ENCODE measurements at regions not wholly inside any gene's neighbourhood (a gene's known extent, or its start where the extent isn't known, plus 50 kb on each side); places are given as distances from the start of the nearest gene placed in this dataset.

DNA sequence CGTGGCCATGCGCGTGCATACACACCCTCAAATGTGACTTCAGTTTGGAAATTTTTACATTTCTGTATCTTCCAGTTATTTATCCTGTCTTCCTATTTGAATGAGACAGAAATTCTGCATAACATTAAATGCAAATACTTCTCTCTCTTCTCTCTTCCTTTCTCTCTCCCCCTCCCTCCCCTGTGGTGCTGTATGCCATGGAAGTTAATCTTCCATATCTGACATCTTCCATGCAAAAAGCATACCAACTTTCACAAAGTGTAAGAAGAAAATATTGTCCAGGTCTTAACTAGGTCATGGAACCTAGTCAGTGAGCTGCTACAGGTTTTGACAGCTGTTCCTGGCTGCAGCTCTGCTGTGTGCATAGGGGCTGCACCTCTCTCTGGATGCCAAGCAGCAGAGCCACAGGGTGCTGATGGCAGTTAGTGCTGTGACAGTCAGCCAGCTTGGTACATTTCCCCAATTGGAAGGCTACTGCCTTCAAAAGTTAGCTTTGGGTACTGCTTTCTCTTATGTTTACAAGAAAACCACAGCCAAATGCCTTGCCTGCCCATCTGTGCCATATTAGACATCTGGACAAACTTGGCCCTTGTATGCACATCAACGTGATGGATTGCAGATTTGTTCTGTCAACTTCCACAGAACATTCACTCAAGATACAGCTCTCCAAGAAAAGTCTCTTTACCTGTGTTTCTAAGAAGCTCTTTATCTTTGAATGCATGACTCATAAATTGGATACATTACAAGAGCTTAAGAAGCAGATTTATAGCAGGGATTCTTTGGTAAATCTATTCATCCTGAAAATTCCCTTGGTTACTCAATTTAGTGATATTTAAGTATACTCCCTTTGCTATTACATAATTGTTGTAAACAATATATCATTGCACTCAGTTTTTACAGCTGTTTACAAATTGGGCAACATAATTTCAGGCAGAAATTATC is 623.8 kb downstream of the EPHA5 start:
- H3K9ac ChIP-seq (ENCODE audit: low read length) = no peak overlapping the region
- H3K9me3 ChIP-seq (ENCODE audit: control insufficient read depth, insufficient read depth, low read depth, low read length) = no peaks in the 10 kb centered on the region
- no peak overlapping the region for H3K27ac ChIP-seq (ENCODE audit: low read depth, low read length)
- H3K4me1 ChIP-seq (ENCODE audit: control insufficient read depth, insufficient read depth, low read length) = no peaks in the 10 kb centered on the region
- no peaks in the 10 kb centered on the region for H3K36me3 ChIP-seq (ENCODE audit: control insufficient read depth, insufficient read depth, low read length)
- no peaks in the 10 kb centered on the region for H3K27me3 ChIP-seq (ENCODE audit: control insufficient read depth, insufficient read depth, low read length)
- H3K4me3 ChIP-seq (ENCODE audit: low read depth, low read length) = no peak overlapping the region

DNA sequence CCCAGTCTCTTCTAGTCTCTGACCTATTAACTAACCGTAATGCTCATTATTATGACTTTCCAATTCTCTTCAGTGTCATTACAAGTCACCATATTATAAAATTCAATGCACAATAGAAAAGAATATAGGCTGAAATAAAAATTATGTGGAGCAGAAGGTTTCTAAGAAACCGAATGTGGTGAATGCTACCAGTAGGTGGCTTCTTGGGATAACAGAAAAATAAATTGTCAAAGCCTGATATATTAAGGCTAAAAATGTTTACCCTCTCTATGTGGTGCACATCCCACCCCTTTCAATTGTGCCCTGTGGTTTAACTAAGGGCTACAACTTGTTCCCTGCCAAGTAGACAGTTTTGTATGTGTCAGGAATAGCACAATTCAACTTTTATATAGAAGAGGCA is 624.6 kb upstream of the TECRL start:
- H3K9me3 ChIP-seq (ENCODE audit: control insufficient read depth, insufficient read depth, low read depth, low read length) = peaks cover 2% of the 10 kb centered on the region; the same call in 1 of the 2 replicates
- H3K4me3 ChIP-seq (ENCODE audit: low read depth, low read length) = no peak overlapping the region
- H3K27ac ChIP-seq (ENCODE audit: low read depth, low read length) = no peak overlapping the region
- H3K9ac ChIP-seq (ENCODE audit: low read length) = no peak overlapping the region
- no peaks in the 10 kb centered on the region for H3K4me1 ChIP-seq (ENCODE audit: control insufficient read depth, insufficient read depth, low read length)
- H3K36me3 ChIP-seq (ENCODE audit: control insufficient read depth, insufficient read depth, low read length) = no peaks in the 10 kb centered on the region
- H3K27me3 ChIP-seq (ENCODE audit: control insufficient read depth, insufficient read depth, low read length) = no peaks in the 10 kb centered on the region

DNA sequence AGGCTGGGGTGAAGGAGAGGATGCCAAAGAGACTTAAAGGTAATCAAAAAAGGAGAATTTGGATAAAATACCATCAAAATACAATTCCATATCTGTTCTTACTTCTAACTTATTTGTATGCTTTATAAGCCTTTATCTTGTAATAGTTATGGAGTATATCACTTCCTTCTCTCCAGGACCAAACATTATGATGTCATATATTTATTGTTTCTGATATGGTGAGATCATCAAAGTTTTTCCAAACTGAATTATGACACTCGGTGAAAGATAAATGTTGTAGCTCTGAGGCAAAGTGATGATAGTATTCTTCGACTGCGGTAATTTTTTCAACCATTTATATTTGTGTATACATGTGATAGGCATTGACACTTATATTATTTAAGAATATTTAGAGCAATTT is 619.3 kb upstream of the TECRL start:
- no peak overlapping the region for H3K4me3 ChIP-seq (ENCODE audit: low read depth, low read length)
- H3K9ac ChIP-seq (ENCODE audit: low read length) = no peak overlapping the region
- H3K4me1 ChIP-seq (ENCODE audit: control insufficient read depth, insufficient read depth, low read length) = no peaks in the 10 kb centered on the region; the same call in 1 of the 2 replicates
- H3K36me3 ChIP-seq (ENCODE audit: control insufficient read depth, insufficient read depth, low read length) = no peaks in the 10 kb centered on the region
- H3K27ac ChIP-seq (ENCODE audit: low read depth, low read length) = no peak overlapping the region
- peaks cover 5% of the 10 kb centered on the region; the same call in 1 of the 2 replicates for H3K9me3 ChIP-seq (ENCODE audit: control insufficient read depth, insufficient read depth, low read depth, low read length)
- H3K27me3 ChIP-seq (ENCODE audit: control insufficient read depth, insufficient read depth, low read length) = no peaks in the 10 kb centered on the region

DNA sequence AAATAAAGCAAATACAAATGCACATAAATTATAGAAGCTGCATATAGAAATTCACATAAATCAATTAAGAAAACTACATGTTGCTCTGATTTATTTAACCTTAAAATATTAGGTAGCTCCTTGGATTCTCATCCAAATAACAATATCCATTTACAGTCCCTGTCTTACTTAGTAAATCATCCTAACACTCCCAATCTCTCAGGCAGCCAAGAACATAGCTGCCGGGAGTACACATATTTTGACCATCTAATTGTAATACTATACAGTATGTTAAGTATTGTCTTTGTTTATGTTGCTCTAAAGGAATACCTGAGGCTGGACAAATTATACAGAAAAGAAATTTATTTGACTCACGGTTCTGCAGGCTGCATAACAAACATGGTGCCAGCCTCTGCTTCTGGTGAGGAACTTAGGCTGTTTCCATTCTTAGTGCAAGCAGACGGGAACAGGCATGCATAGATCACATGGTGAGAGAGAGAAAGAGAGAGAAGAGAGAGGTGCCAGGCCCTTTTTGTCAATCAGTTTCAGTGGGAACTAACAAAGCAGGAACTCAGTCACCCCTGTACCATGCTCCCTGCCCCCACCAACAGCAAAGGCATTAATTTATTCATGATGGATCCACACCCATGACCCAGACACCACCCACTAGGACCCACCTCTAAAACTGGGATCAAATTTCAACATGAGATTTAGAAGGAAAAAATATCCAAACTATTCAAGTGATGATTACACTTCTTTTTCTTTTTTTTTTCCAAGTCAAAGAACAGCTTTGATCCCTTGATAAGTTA is 614.8 kb upstream of the TECRL start:
- H3K27ac ChIP-seq (ENCODE audit: low read depth, low read length) = no peak overlapping the region
- no peak overlapping the region for H3K9ac ChIP-seq (ENCODE audit: low read length)
- H3K27me3 ChIP-seq (ENCODE audit: control insufficient read depth, insufficient read depth, low read length) = no peaks in the 10 kb centered on the region
- no peak overlapping the region for H3K4me3 ChIP-seq (ENCODE audit: low read depth, low read length)
- H3K36me3 ChIP-seq (ENCODE audit: control insufficient read depth, insufficient read depth, low read length) = no peaks in the 10 kb centered on the region
- H3K9me3 ChIP-seq (ENCODE audit: control insufficient read depth, insufficient read depth, low read depth, low read length) = 0 out of 2 replicates have a peak, but pooled peaks cover 3% of the 10 kb centered on the region
- no peaks in the 10 kb centered on the region; the same call in 1 of the 2 replicates for H3K4me1 ChIP-seq (ENCODE audit: control insufficient read depth, insufficient read depth, low read length)

DNA sequence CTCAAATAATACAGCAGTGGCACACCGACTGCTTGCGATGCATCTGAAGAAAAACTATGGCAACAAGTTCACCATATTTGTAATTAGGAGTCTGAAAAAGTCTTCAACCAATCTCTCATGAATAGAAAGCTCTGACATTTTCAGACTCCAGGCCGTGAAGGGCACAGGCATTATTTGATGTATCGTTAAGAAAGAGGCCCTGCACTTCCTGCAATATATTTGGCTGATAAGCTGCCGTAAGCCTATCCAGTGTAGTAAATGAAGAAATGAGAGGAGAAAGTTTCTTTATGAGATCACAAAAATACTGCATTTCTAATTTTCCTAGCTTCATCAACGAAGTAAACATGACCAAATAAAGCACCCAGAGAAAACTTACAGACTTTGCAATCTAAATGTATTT is 613.8 kb upstream of the TECRL start:
- no peaks in the 10 kb centered on the region; the same call in 1 of the 2 replicates for H3K4me1 ChIP-seq (ENCODE audit: control insufficient read depth, insufficient read depth, low read length)
- H3K36me3 ChIP-seq (ENCODE audit: control insufficient read depth, insufficient read depth, low read length) = no peaks in the 10 kb centered on the region
- H3K27ac ChIP-seq (ENCODE audit: low read depth, low read length) = no peak overlapping the region
- H3K27me3 ChIP-seq (ENCODE audit: control insufficient read depth, insufficient read depth, low read length) = no peaks in the 10 kb centered on the region
- no peak overlapping the region for H3K4me3 ChIP-seq (ENCODE audit: low read depth, low read length)
- H3K9me3 ChIP-seq (ENCODE audit: control insufficient read depth, insufficient read depth, low read depth, low read length) = no peaks in the 10 kb centered on the region
- H3K9ac ChIP-seq (ENCODE audit: low read length) = no peak overlapping the region

DNA sequence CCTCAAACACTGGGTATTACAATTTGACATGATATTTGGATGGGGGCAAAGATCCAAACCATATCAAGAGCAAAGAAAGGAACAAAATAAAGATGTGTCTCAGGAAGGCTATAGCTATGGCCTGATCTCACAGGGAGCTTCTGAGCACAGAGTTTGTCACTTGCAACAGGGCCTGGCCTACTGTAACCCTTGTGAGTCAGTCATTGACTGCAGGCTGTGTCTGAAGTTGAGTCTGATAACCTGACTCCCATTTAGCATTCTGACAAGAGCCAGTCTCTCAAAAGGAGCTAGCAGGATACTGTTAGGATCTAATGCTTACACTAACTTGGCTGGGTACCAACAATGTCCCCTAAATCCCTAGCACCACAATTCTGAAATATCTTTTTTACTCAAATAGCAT is 612.5 kb upstream of the TECRL start:
- no peak overlapping the region for H3K9ac ChIP-seq (ENCODE audit: low read length)
- no peak overlapping the region for H3K27ac ChIP-seq (ENCODE audit: low read depth, low read length)
- H3K4me3 ChIP-seq (ENCODE audit: low read depth, low read length) = no peak overlapping the region
- no peaks in the 10 kb centered on the region for H3K9me3 ChIP-seq (ENCODE audit: control insufficient read depth, insufficient read depth, low read depth, low read length)
- no peaks in the 10 kb centered on the region; the same call in 1 of the 2 replicates for H3K4me1 ChIP-seq (ENCODE audit: control insufficient read depth, insufficient read depth, low read length)
- no peaks in the 10 kb centered on the region for H3K36me3 ChIP-seq (ENCODE audit: control insufficient read depth, insufficient read depth, low read length)
- no peaks in the 10 kb centered on the region for H3K27me3 ChIP-seq (ENCODE audit: control insufficient read depth, insufficient read depth, low read length)

DNA sequence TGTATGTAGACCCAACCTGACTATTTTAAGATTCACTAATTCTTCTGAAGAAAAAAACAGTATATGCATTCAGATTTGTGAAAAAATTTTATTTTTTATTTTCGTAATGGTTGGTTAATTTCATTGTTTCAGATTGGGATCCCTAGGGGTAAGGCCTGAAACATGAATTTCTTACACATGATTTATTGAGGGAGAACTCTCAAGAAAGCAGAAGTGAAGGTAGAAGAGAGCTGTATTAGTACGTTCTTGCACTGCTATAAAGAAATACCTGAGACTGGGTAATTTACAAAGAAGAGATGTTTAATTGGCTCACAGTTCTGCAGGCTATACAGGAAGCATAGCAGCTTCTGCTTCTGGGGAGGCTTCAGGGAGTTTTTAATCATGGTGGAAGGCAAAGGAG is 611.9 kb upstream of the TECRL start:
- Histone ChIP-seq H3K36me3 (ENCODE audit: control insufficient read depth, insufficient read depth, low read length) (no peaks in the 10 kb centered on the region), H3K4me3 (ENCODE audit: low read depth, low read length) (no peak overlapping the region), H3K4me1 (ENCODE audit: control insufficient read depth, insufficient read depth, low read length) (no peaks in the 10 kb centered on the region; the same call in 1 of the 2 replicates), H3K27ac (ENCODE audit: low read depth, low read length) (no peak overlapping the region), H3K9me3 (ENCODE audit: control insufficient read depth, insufficient read depth, low read depth, low read length) (no peaks in the 10 kb centered on the region), H3K9ac (ENCODE audit: low read length) (no peak overlapping the region), H3K27me3 (ENCODE audit: control insufficient read depth, insufficient read depth, low read length) (no peaks in the 10 kb centered on the region)

DNA sequence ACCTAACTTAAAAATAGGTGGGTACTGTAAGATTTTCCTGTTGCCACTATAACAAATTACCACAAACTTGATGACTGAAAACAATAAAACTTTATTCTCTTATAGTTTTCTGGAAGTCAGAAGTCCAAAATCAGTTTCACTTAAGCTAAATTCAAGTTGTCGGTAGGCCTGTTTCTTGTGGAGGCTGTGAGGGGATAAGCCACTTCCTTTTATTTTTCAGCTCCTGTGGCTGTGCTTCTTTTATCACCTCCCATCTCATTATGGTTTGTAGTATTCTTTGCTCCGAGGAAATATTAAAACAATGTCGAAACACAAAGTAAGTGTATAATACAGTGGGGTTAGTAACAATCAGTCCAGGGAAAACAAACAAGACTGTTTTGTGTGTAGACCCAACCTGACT is 610.5 kb upstream of the TECRL start:
- Histone ChIP-seq H3K27me3 (ENCODE audit: control insufficient read depth, insufficient read depth, low read length) (no peaks in the 10 kb centered on the region), H3K27ac (ENCODE audit: low read depth, low read length) (no peak overlapping the region), H3K36me3 (ENCODE audit: control insufficient read depth, insufficient read depth, low read length) (no peaks in the 10 kb centered on the region), H3K4me1 (ENCODE audit: control insufficient read depth, insufficient read depth, low read length) (no peaks in the 10 kb centered on the region; the same call in 1 of the 2 replicates), H3K9ac (ENCODE audit: low read length) (no peak overlapping the region), H3K9me3 (ENCODE audit: control insufficient read depth, insufficient read depth, low read depth, low read length) (no peaks in the 10 kb centered on the region), H3K4me3 (ENCODE audit: low read depth, low read length) (no peak overlapping the region)

DNA sequence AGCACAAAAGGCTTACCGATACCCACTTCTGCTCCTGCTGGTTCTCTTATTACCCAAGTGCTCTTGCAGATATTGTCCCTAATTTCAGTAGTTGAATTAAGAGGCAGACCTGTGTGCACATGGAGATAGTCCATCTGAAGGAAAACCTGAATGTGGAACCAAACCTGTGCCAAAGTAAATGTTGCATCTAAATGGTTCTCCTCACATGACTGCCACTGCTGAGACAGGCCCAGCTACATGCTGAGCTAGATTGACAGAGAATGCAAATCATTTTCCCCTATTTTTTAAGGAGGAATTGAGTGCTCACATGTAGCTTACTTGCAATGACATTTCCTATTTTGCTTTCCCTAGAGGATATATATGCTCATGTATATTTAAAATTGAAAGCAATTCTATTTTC is 609.1 kb upstream of the TECRL start:
- Histone ChIP-seq H3K27ac (ENCODE audit: low read depth, low read length) (no peak overlapping the region), H3K36me3 (ENCODE audit: control insufficient read depth, insufficient read depth, low read length) (no peaks in the 10 kb centered on the region), H3K4me1 (ENCODE audit: control insufficient read depth, insufficient read depth, low read length) (no peaks in the 10 kb centered on the region), H3K9ac (ENCODE audit: low read length) (no peak overlapping the region), H3K27me3 (ENCODE audit: control insufficient read depth, insufficient read depth, low read length) (no peaks in the 10 kb centered on the region), H3K4me3 (ENCODE audit: low read depth, low read length) (no peak overlapping the region), H3K9me3 (ENCODE audit: control insufficient read depth, insufficient read depth, low read depth, low read length) (no peaks in the 10 kb centered on the region)

DNA sequence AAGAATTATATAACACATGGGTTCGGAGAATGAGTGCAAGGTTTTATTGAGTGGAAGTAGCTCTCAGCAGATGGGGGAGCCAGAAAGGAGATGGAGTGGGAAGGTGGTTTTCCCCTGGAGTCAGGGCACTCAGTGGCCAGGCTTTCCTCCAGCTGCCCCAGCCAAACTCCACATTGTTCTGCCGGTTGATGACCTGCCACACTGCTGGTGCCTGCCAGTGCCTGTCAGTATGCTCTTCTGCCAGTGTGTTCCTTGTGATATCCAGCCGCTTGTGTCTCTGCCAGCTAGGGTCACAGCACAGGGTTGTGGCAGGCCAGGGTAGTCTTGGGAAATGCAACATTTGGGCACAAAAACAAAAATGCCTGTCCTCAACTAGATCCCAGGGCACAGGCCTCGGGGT is 604.8 kb upstream of the TECRL start:
- no peaks in the 10 kb centered on the region for H3K27me3 ChIP-seq (ENCODE audit: control insufficient read depth, insufficient read depth, low read length)
- no peaks in the 10 kb centered on the region for H3K9me3 ChIP-seq (ENCODE audit: control insufficient read depth, insufficient read depth, low read depth, low read length)
- no peaks in the 10 kb centered on the region for H3K36me3 ChIP-seq (ENCODE audit: control insufficient read depth, insufficient read depth, low read length)
- H3K9ac ChIP-seq (ENCODE audit: low read length) = no peak overlapping the region
- H3K27ac ChIP-seq (ENCODE audit: low read depth, low read length) = no peak overlapping the region
- no peaks in the 10 kb centered on the region for H3K4me1 ChIP-seq (ENCODE audit: control insufficient read depth, insufficient read depth, low read length)
- no peak overlapping the region for H3K4me3 ChIP-seq (ENCODE audit: low read depth, low read length)

Measured in HUES6 (cell line).